SH-SY5Y (cell line): ENCODE measurements at regions not wholly inside any gene's neighbourhood (a gene's known extent, or its start where the extent isn't known, plus 50 kb on each side); places are given as distances from the start of the nearest gene placed in this dataset.

Experiments
- GATA2 ChIP-seq: IDR thresholded peaks from 2 replicates; pipeline ENCODE4 v1.6.1; 2011; ENCODE audit warnings: mild to moderate bottlenecking, low read depth, low read length
- GATA3 ChIP-seq: IDR thresholded peaks from 2 replicates; pipeline ENCODE4 v1.6.1; 2011; ENCODE audit warnings: low read depth, mild to moderate bottlenecking, low read length, moderate library complexity

DNA sequence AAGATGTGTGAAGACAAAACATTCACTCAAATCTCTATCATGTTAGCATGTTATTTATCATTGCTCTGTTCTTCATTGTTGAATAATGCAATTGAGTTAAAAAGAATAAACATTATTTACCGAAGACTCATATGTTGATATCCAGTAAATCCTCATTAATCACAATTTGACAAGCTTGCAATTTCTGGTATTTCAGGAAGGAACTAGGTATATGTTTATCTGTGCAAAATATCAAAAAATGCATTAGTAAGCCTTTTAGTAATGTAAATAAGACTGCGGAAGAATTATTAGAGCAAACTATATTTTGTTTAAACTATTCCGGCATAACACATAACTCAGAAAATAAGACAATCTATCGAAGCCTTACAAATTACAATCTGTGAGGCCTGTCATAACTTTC lies 222.7 kb upstream of the NOVA1 start:
- TF ChIP-seq GATA2 = no peak
- no peak for TF ChIP-seq GATA3
